ENCODE measurements at regions not wholly inside any gene's neighbourhood (a gene's known extent, or its start where the extent isn't known, plus 50 kb on each side); places are given as distances from the start of the nearest gene placed in this dataset.

- no peaks in the 10 kb centered on the region for H3K79me1 ChIP-seq (ENCODE audit: insufficient read depth, low read depth, low read length, poor library complexity, severe bottlenecking)
- no peaks in the 10 kb centered on the region for H3K23me2 ChIP-seq (ENCODE audit: insufficient read length, low read depth, low read length, poor library complexity, severe bottlenecking)
- no peak overlapping the region for H3K4me2 ChIP-seq (ENCODE audit: insufficient read depth, insufficient read length, low read length)
- no peaks in the 10 kb centered on the region for H3K9me3 ChIP-seq (ENCODE audit: control insufficient read depth, low read depth, low read length)
- no peaks in the 10 kb centered on the region for H3K27me3 ChIP-seq (ENCODE audit: insufficient read depth, low read length)
- no peaks in the 10 kb centered on the region for H3K79me2 ChIP-seq (ENCODE audit: insufficient read depth, low read length)
- no peak overlapping the region for H2AK5ac ChIP-seq (ENCODE audit: insufficient read length, low read length)
- H2BK20ac ChIP-seq (ENCODE audit: low read depth, low read length, poor library complexity, severe bottlenecking), result no peak overlapping the region
- H3K4me1 ChIP-seq (ENCODE audit: insufficient read depth, low read length), result no peaks in the 10 kb centered on the region
- no peak overlapping the region for H3K14ac ChIP-seq (ENCODE audit: insufficient read depth, low read length)
- Mint-ChIP-seq H3K4me3 (no peak overlapping the region), H3K9me3 (peaks cover 0 to 2% of the 10 kb centered on the region in 2 experiments; a peak in 1 of 5 replicates), H3K4me1 (peaks cover 0 to 3% of the 10 kb centered on the region in 2 experiments; a peak in 1 of 4 replicates), H3K27ac (no peak overlapping the region), H3K27me3 (ENCODE audit: low read depth) (no peaks in the 10 kb centered on the region), H3K36me3 (ENCODE audit: insufficient read depth in 1 of 3, low read depth in 3 of 3) (no peaks in the 10 kb centered on the region; a peak in 1 of 7 replicates)
- H4K91ac ChIP-seq (ENCODE audit: insufficient read length, low read depth, low read length), result no peak overlapping the region
- DNase-seq, result no peak
- no peak overlapping the region for H4K8ac ChIP-seq (replicated peaks; ENCODE audit: insufficient read length, low read depth, low read length)
- H4K20me1 ChIP-seq (ENCODE audit: control insufficient read depth, insufficient read depth, insufficient read length), result no peaks in the 10 kb centered on the region
- H2BK12ac ChIP-seq (ENCODE audit: insufficient read length, low read depth, low read length), result no peak overlapping the region
- no peak overlapping the region for H2AFZ ChIP-seq (ENCODE audit: low read length)
- no peak overlapping the region for H3K27ac ChIP-seq (ENCODE audit: insufficient read length, low read depth, low read length)
- H3K56ac ChIP-seq (ENCODE audit: insufficient read length, low read depth, low read length), result no peak overlapping the region
- H3K4ac ChIP-seq (ENCODE audit: low read depth, low read length), result no peak overlapping the region
- no peak overlapping the region for H3K18ac ChIP-seq (ENCODE audit: insufficient read length, low read depth, low read length)
- H4K5ac ChIP-seq (ENCODE audit: insufficient read length, low read depth, low read length), result no peak overlapping the region
- WGBS (ENCODE audit: extremely low coverage, insufficient read length, low lambda C conversion rate), result no CpG with 5 or more reads among the region's 6 CpGs
- no peak overlapping the region for H2BK15ac ChIP-seq (ENCODE audit: low read depth, low read length)
- no peak overlapping the region for H3K23ac ChIP-seq (ENCODE audit: insufficient read length, low read depth, low read length)
- no peak overlapping the region for H3T11ph ChIP-seq (ENCODE audit: low read length)
- H2BK5ac ChIP-seq (ENCODE audit: insufficient read length, low read length), result no peak overlapping the region
- TF ChIP-seq CTCF (conservative IDR thresholded peaks at IDR 0.05), result no peak
- no peak overlapping the region for H2BK120ac ChIP-seq (ENCODE audit: low read depth, low read length, poor library complexity, severe bottlenecking)
- no peak overlapping the region for H3K9ac ChIP-seq (ENCODE audit: extremely low read depth, insufficient read length, low read length)
These were observed 904.3 kb downstream of the XPNPEP1 start for GRCh38 chr10:109019001-109019424.

Measured in H9 (cell line).